ENCODE measurements at regions not wholly inside any gene's neighbourhood (a gene's known extent, or its start where the extent isn't known, plus 50 kb on each side); places are given as distances from the start of the nearest gene placed in this dataset.
"Not testable (repeated sequence)": the region's sequence is repeated elsewhere in the genome, so short reads cannot be mapped to it uniquely, and the experiment has no call there.

GRCh38 chr1:149234926-149235914, 131.9 kb upstream of the NBPF9 start:
- TF ChIP-seq POLR2AphosphoS5 (IDR thresholded peaks at IDR 0.05), result not testable (repeated sequence)
- TF ChIP-seq, protein P1, sequence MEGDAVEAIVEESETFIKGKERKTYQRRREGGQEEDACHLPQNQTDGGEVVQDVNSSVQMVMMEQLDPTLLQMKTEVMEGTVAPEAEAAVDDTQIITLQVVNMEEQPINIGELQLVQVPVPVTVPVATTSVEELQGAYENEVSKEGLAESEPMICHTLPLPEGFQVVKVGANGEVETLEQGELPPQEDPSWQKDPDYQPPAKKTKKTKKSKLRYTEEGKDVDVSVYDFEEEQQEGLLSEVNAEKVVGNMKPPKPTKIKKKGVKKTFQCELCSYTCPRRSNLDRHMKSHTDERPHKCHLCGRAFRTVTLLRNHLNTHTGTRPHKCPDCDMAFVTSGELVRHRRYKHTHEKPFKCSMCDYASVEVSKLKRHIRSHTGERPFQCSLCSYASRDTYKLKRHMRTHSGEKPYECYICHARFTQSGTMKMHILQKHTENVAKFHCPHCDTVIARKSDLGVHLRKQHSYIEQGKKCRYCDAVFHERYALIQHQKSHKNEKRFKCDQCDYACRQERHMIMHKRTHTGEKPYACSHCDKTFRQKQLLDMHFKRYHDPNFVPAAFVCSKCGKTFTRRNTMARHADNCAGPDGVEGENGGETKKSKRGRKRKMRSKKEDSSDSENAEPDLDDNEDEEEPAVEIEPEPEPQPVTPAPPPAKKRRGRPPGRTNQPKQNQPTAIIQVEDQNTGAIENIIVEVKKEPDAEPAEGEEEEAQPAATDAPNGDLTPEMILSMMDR (IDR thresholded peaks at IDR 0.05), result not testable (repeated sequence)
